Left colon (tissue), 2 donors: ENCODE measurements at regions not wholly inside any gene's neighbourhood (a gene's known extent, or its start where the extent isn't known, plus 50 kb on each side); places are given as distances from the start of the nearest gene placed in this dataset.

Experiments used
- ATAC-seq: fragments of 200-7000 bp; cut with Tn5 transposase; one replicate; pipeline ENCODE4 v1.9.1; 2020; ENCODE audit warnings: mild to moderate bottlenecking, moderate library complexity
- DNase-seq, 2 donors: peaks; one replicate each; pipeline ENCODE4 v3.0.0-alpha.2; 2020
- intact Hi-C, 2 donors: fragments of 100-400 bp; cut with DNase I in 1 of 2; cut with micrococcal nuclease in 1 of 2; formaldehyde crosslinking; loops; one replicate each; pipeline versions ENCODE4 v1.11.2 to v1.14.0; 2022; cut with DNase I, micrococcal nuclease
- donor health status: DM: no; HTN: no; CAD: no.
- donor health status: DM: yes; HTN: yes; CAD: no.

GRCh38 chr20:23283096-23283850, 67.3 kb upstream of the NXT1 start:
- no peak for ATAC-seq
- no peak for DNase-seq
- intact Hi-C loops, result no loop called here

GRCh38 chr20:23282546-23282945, 68.0 kb upstream of the NXT1 start:
- intact Hi-C loops, result no loop called here
- DNase-seq (no peak), ATAC-seq (no peak)

GRCh38 chr20:23282111-23282510, 68.5 kb upstream of the NXT1 start:
- no peak for ATAC-seq
- intact Hi-C loops, result no loop called here
- DNase-seq, result no peak

GRCh38 chr20:23279836-23280235, 70.8 kb upstream of the NXT1 start:
- DNase-seq (no peak), ATAC-seq (no peak)
- intact Hi-C loops, result no loop called here

- DNase-seq, result no peak
- intact Hi-C loops, result no loop called here
- ATAC-seq, result no peak
Observed at GRCh38 chr20:23278172-23278571, 72.4 kb upstream of the NXT1 start.

GRCh38 chr20:23277316-23277715, 73.3 kb upstream of the NXT1 start:
- intact Hi-C loops, result no loop called here
- DNase-seq (no peak), ATAC-seq (no peak)

GRCh38 chr20:23273776-23274175, 76.8 kb upstream of the NXT1 start:
- ATAC-seq, result no peak
- no peak for DNase-seq
- intact Hi-C loops, result no loop called here

- no peak for DNase-seq
- intact Hi-C loops, result no loop called here
- no peak for ATAC-seq
Observed at GRCh38 chr20:23272176-23273029, 78.2 kb upstream of the NXT1 start.

- DNase-seq, result no peak
- intact Hi-C loops, result no loop called here
- no peak for ATAC-seq
Observed at GRCh38 chr20:23270382-23270911, 80.1 kb upstream of the NXT1 start.

GRCh38 chr20:23269954-23270353, 80.6 kb upstream of the NXT1 start:
- ATAC-seq, result no peak
- DNase-seq, result no peak
- intact Hi-C loops, result no loop called here

- DNase-seq (no peak), ATAC-seq (no peak)
- intact Hi-C loops, result no loop called here
Observed at GRCh38 chr20:23268792-23269354, 81.7 kb upstream of the NXT1 start.

- ATAC-seq (no peak), DNase-seq (no peak)
- intact Hi-C loops, result no loop called here
Observed at GRCh38 chr20:23267909-23268308, 82.7 kb upstream of the NXT1 start.

GRCh38 chr20:23266530-23267398, 83.8 kb upstream of the NXT1 start:
- intact Hi-C loops, result no loop called here

GRCh38 chr20:23265226-23265625, 85.4 kb upstream of the NXT1 start:
- ATAC-seq (no peak), DNase-seq (no peak)
- intact Hi-C loops, result no loop called here

More at GRCh38 chr20:23266530-23267398, 83.8 kb upstream of the NXT1 start:
- DNase-seq (no peak), ATAC-seq (no peak)

GRCh38 chr20:23264545-23264944, 86.0 kb upstream of the NXT1 start:
- intact Hi-C loops, result no loop called here
- ATAC-seq (no peak), DNase-seq (no peak)

- intact Hi-C loops, result no loop called here
- DNase-seq (no peak), ATAC-seq (no peak)
Observed at GRCh38 chr20:23260181-23260840, 90.3 kb upstream of the NXT1 start.

GRCh38 chr20:23258747-23259121, 91.9 kb upstream of the NXT1 start:
- no peak for ATAC-seq
- intact Hi-C loops, result no loop called here

More at GRCh38 chr20:23258747-23259121, 91.9 kb upstream of the NXT1 start:
- DNase-seq, result no peak
